OCI-LY3 (cell line): ENCODE measurements at regions not wholly inside any gene's neighbourhood (a gene's known extent, or its start where the extent isn't known, plus 50 kb on each side); places are given as distances from the start of the nearest gene placed in this dataset.

Source experiments
- H2AFZ ChIP-seq: fragments of 200-600, 300-600 bp; shearing (Covaris generic); 2 replicates; pipeline ENCODE4 v1.6.0; 2014; ENCODE audit warnings: antibody characterized with exemption, low read depth, low read length
- H3K27ac ChIP-seq: fragments of 200-600, 300-600 bp; sonication (generic); 2 replicates; pipeline ENCODE4 v1.5.1; 2014; ENCODE audit warnings: mild to moderate bottlenecking, low read length, moderate library complexity, mixed read lengths
- H3K27me3 ChIP-seq: fragments of 200-600, 300-600 bp; sonication (generic); 2 replicates; pipeline ENCODE4 v1.6.1; 2014; ENCODE audit warnings: low read depth, low read length, mixed read lengths
- H3K36me3 ChIP-seq: fragments of 200-600, 300-600 bp; sonication (generic); replicated peaks from 2 replicates; pipeline ENCODE3; 2014; ENCODE audit warnings: low read depth, low read length, mixed read lengths
- H3K4me1 ChIP-seq: fragments of 300-600, 200-600 bp; sonication (generic); 2 replicates; pipeline ENCODE4 v1.6.1; 2014; ENCODE audit warnings: low read length, mixed read lengths
- H3K4me2 ChIP-seq: fragments of 200-600, 300-600 bp; sonication (generic); 2 replicates; pipeline ENCODE4 v1.6.1; 2014; ENCODE audit warnings: low read length, mixed read lengths
- H3K4me3 ChIP-seq: fragments of 300-600, 200-600 bp; sonication (generic); 2 replicates; pipeline ENCODE4 v1.5.1; 2014; ENCODE audit warnings: antibody characterized with exemption, mild to moderate bottlenecking, low read length, moderate library complexity
- H3K79me2 ChIP-seq: fragments of 300-600, 200-600 bp; shearing (Covaris generic); 2 replicates; pipeline ENCODE4 v1.6.1; 2014; ENCODE audit warnings: mild to moderate bottlenecking, low read length, mixed read lengths
- H3K9ac ChIP-seq: fragments of 300-600, 200-600 bp; shearing (Covaris generic); 2 replicates; pipeline ENCODE4 v1.6.0; 2014; ENCODE audit warnings: mild to moderate bottlenecking, low read length, moderate library complexity
- H3K9me3 ChIP-seq: fragments of 200-600, 300-600 bp; shearing (Covaris generic); 2 replicates; pipeline ENCODE4 v1.6.1; 2014; ENCODE audit warnings: low read length, mixed read lengths; ENCODE audit not compliant: insufficient read depth
- H4K20me1 ChIP-seq: fragments of 200-600, 300-600 bp; sonication (generic); 2 replicates; pipeline ENCODE4 v1.6.1; 2016; ENCODE audit warnings: low read length, mixed read lengths; ENCODE audit not compliant: insufficient read depth
- EZH2phosphoT487 ChIP-seq: fragments of 200-600 bp; shearing (Covaris generic); IDR thresholded peaks from 2 replicates; pipeline ENCODE4 v1.6.1; 2018; ENCODE audit warnings: antibody characterized with exemption, mixed run types, low read depth
- TF ChIP-seq, protein P1 (sequence below): fragments of 200-600, 300-600 bp; sonication (generic); IDR thresholded peaks from 2 replicates; pipeline ENCODE4 v1.5.1; 2014; ENCODE audit warnings: antibody characterized with exemption, low read length, low read depth

DNA sequence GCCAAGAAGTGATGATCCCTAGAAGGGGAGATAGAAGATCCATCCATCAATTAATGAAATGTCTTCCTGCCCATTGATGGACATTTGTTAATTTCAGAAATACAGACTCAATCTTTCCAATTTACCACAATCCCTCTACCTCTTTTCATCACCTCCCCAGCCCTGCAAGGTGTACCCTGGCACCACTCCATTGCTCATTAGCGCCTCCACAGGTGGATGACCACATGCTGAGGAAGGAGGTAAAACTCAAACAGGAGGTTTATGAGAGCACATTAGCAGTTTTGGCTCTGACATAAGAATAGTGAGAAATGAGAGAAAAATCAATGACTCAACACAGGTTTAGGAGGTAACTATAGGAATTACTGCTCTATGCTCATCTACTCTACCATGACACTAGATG lies 208.0 kb downstream of the C1D start:
- peaks cover 15% of the 10 kb centered on the region for H3K27me3 ChIP-seq
- TF ChIP-seq EZH2phosphoT487: no peak
- TF ChIP-seq, protein P1, sequence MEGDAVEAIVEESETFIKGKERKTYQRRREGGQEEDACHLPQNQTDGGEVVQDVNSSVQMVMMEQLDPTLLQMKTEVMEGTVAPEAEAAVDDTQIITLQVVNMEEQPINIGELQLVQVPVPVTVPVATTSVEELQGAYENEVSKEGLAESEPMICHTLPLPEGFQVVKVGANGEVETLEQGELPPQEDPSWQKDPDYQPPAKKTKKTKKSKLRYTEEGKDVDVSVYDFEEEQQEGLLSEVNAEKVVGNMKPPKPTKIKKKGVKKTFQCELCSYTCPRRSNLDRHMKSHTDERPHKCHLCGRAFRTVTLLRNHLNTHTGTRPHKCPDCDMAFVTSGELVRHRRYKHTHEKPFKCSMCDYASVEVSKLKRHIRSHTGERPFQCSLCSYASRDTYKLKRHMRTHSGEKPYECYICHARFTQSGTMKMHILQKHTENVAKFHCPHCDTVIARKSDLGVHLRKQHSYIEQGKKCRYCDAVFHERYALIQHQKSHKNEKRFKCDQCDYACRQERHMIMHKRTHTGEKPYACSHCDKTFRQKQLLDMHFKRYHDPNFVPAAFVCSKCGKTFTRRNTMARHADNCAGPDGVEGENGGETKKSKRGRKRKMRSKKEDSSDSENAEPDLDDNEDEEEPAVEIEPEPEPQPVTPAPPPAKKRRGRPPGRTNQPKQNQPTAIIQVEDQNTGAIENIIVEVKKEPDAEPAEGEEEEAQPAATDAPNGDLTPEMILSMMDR: peak; percentile 38
- H3K27ac ChIP-seq: no peak overlapping the region
- no peak overlapping the region for H2AFZ ChIP-seq
- no peaks in the 10 kb centered on the region for H4K20me1 ChIP-seq
- no peaks in the 10 kb centered on the region for H3K4me1 ChIP-seq
- no peak overlapping the region for H3K4me3 ChIP-seq
- no peaks in the 10 kb centered on the region for H3K9me3 ChIP-seq
- no peak overlapping the region for H3K9ac ChIP-seq
- H3K4me2 ChIP-seq: no peak overlapping the region
- H3K79me2 ChIP-seq: no peaks in the 10 kb centered on the region
- H3K36me3 ChIP-seq: no peaks in the 10 kb centered on the region

DNA sequence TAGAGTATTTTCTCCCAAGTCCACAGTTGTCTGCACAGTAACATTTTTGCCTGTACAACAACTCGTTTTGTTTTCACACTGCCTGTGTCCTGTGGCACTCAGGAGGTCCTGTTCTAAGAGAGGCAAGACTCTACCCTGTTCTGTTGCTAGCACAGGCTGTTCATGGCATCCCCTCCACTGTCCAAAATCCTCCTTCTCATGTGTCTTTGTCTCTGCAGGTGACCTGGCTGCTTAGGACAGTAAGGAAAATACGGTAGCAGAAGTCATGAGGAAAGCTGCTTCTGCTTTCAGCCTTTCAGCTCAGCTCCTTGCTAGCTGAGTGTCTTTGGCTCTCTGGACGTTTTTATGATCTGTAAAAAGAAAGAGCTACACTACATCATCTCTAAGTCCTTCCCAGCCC lies 205.9 kb downstream of the C1D start:
- no peaks in the 10 kb centered on the region for H3K4me1 ChIP-seq
- no peak overlapping the region for H3K9ac ChIP-seq
- no peak overlapping the region for H2AFZ ChIP-seq
- no peaks in the 10 kb centered on the region for H3K79me2 ChIP-seq
- H3K27ac ChIP-seq: no peak overlapping the region
- no peak overlapping the region for H3K4me3 ChIP-seq
- no peak for TF ChIP-seq EZH2phosphoT487
- TF ChIP-seq, protein P1: no peak
- peaks cover 28% of the 10 kb centered on the region for H3K27me3 ChIP-seq
- no peaks in the 10 kb centered on the region for H3K36me3 ChIP-seq
- no peaks in the 10 kb centered on the region for H4K20me1 ChIP-seq
- H3K4me2 ChIP-seq: no peak overlapping the region
- no peaks in the 10 kb centered on the region for H3K9me3 ChIP-seq

DNA sequence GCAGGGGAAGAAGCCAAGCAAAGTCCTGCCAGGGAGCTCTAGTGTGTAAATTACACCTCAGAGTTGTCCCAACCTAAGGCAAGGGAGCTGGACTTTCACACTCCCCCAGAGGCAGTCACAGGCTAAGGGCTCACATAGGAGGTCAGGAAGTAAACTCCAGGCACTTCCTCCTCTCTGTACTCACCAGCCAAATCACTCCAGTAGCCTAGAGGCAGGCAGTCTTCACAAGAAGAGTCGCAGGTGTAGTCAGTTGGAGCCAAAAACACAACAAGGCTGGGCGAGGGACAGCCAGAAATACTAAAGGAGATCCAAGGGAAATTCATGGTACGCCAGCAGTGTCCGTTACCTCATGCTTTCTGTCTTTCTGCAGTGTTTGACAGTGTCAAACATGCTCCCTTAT lies 205.0 kb downstream of the C1D start:
- Histone ChIP-seq H3K4me2 (no peak overlapping the region), H2AFZ (no peak overlapping the region), H4K20me1 (no peaks in the 10 kb centered on the region), H3K27ac (no peak overlapping the region), H3K9ac (no peak overlapping the region), H3K27me3 (peaks cover 28% of the 10 kb centered on the region), H3K9me3 (no peaks in the 10 kb centered on the region), H3K79me2 (no peaks in the 10 kb centered on the region), H3K4me3 (no peak overlapping the region), H3K4me1 (no peaks in the 10 kb centered on the region), H3K36me3 (no peaks in the 10 kb centered on the region)
- TF ChIP-seq, protein P1: no peak
- no peak for TF ChIP-seq EZH2phosphoT487

DNA sequence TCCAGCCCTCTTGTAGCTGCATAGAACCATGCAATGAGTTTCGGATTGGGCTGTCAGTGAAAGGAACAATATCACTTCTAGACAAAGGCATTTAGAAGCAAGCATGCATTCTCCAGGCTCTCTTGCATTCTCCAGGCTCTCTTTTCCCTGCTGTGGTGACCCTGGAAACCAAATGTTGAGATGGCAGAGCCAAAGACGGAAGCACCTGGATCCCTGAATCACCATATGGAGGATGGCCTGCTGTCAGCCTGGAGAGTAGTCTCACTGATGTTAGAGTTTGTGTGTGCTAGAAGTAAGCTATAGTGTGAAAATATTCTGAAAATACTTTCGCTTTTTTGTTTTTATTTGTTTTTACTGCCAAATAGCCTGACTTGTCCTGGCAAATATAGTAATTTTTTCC lies 203.9 kb downstream of the C1D start:
- no peak overlapping the region for H3K4me2 ChIP-seq
- no peaks in the 10 kb centered on the region for H3K36me3 ChIP-seq
- TF ChIP-seq, protein P1: no peak
- no peak for TF ChIP-seq EZH2phosphoT487
- no peak overlapping the region for H2AFZ ChIP-seq
- peaks cover 28% of the 10 kb centered on the region for H3K27me3 ChIP-seq
- no peaks in the 10 kb centered on the region for H4K20me1 ChIP-seq
- no peak overlapping the region for H3K27ac ChIP-seq
- no peak overlapping the region for H3K9ac ChIP-seq
- H3K4me3 ChIP-seq: no peak overlapping the region
- H3K4me1 ChIP-seq: no peaks in the 10 kb centered on the region
- no peaks in the 10 kb centered on the region for H3K79me2 ChIP-seq
- no peaks in the 10 kb centered on the region for H3K9me3 ChIP-seq
